H1 (cell line): ENCODE measurements at regions not wholly inside any gene's neighbourhood (a gene's known extent, or its start where the extent isn't known, plus 50 kb on each side); places are given as distances from the start of the nearest gene placed in this dataset.

Experiments
- CTCF ChIA-PET: fragments of 300-600 bp; sonication (Branson Sonifier 250); formaldehyde crosslinking; loops from one replicate; lab custom pipeline; 2021; ENCODE audit not compliant: partially characterized antibody; lab: Charles Lee
- POLR2A ChIA-PET: fragments of 300-600 bp; sonication (Branson Sonifier 250); formaldehyde crosslinking; loops from one replicate; lab custom pipeline; 2021; ENCODE audit warnings: inconsistent platforms; ENCODE audit not compliant: partially characterized antibody; lab: Charles Lee
- DNase-seq, 2 experiments: peaks; one replicate each; pipeline versions ENCODE4 v3.0.0 to v3.0.0-alpha.2; 2010 to 2022; ENCODE audit warnings: low spot score in 2 of 2, low read depth in 1 of 2, mixed read lengths in 1 of 2
- FAIRE-seq: peaks from 2 replicates; lab custom pipeline; 2011; peaks lifted over from hg19 to GRCh38; lab: Jason Lieb, UNC
- H2AFZ ChIP-seq: 2 replicates; pipeline ENCODE4 v1.8.1; 2012; ENCODE audit warnings: low read length, inconsistent platforms
- H2AK5ac ChIP-seq: 2 replicates; pipeline ENCODE4 v1.6.1; 2013; ENCODE audit warnings: low read depth, low read length
- H2BK120ac ChIP-seq: replicated peaks from 2 replicates; pipeline ENCODE3; 2013; ENCODE audit warnings: low read depth, low read length, inconsistent platforms
- H2BK12ac ChIP-seq: 2 replicates; pipeline ENCODE4 v1.6.1; 2013; ENCODE audit warnings: low read depth, low read length
- H2BK15ac ChIP-seq: 2 replicates; pipeline ENCODE4 v1.6.1; 2013; ENCODE audit warnings: low read length
- H2BK20ac ChIP-seq: 2 replicates; pipeline ENCODE4 v1.6.1; 2013; ENCODE audit warnings: low read length
- H2BK5ac ChIP-seq: 2 replicates; pipeline ENCODE4 v1.6.1; 2013; ENCODE audit warnings: low read depth, low read length
- H3K14ac ChIP-seq: 2 replicates; pipeline ENCODE4 v1.6.1; 2013; ENCODE audit warnings: inconsistent platforms; ENCODE audit not compliant: insufficient read length
- H3K18ac ChIP-seq: 2 replicates; pipeline ENCODE4 v1.6.1; 2013; ENCODE audit warnings: low read length; ENCODE audit errors: extremely low read depth
- H3K23ac ChIP-seq: 2 replicates; pipeline ENCODE4 v1.6.1; 2013; ENCODE audit warnings: inconsistent platforms; ENCODE audit not compliant: insufficient read length
- H3K23me2 ChIP-seq: 2 replicates; pipeline ENCODE4 v1.6.1; 2013; ENCODE audit warnings: low read depth, low read length
- H3K27ac ChIP-seq: 2 replicates; pipeline ENCODE4 v1.6.1; 2011; ENCODE audit warnings: low read depth, low read length, inconsistent platforms
- H3K27me3 ChIP-seq, 4 experiments: replicated peaks in 1 of 4; 1 replicate in 1 of 4; 2 replicates in 3 of 4; pipeline versions ENCODE4 v1.6.1 to v1.8.1; 2011 to 2013; ENCODE audit warnings: low read length in 3 of 4, mild to moderate bottlenecking in 3 of 4, inconsistent platforms in 2 of 4, mixed read lengths in 2 of 4, moderate library complexity in 1 of 4; ENCODE audit not compliant: control insufficient read depth in 3 of 4, insufficient read depth in 3 of 4; ENCODE audit errors: extremely low read depth in 1 of 4
- H3K36me3 ChIP-seq, 4 experiments: 2 replicates each; pipeline versions ENCODE4 v1.6.1 to v1.8.1; 2011 to 2013; ENCODE audit warnings: mild to moderate bottlenecking in 4 of 4, low read length in 3 of 4, moderate library complexity in 2 of 4, control low read depth in 1 of 4, inconsistent platforms in 1 of 4; ENCODE audit not compliant: insufficient read depth in 4 of 4, control insufficient read depth in 2 of 4
- H3K4ac ChIP-seq: replicated peaks from 2 replicates; pipeline ENCODE3; 2013; ENCODE audit warnings: low read length, low read depth, mixed read lengths, inconsistent platforms; ENCODE audit not compliant: insufficient read length
- H3K4me1 ChIP-seq, 4 experiments: replicated peaks in 1 of 4; 1 replicate in 1 of 4; 2 replicates in 3 of 4; pipeline versions ENCODE4 v1.6.1 to v1.8.1; 2011 to 2013; ENCODE audit warnings: low read length in 3 of 4, inconsistent platforms in 2 of 4, mixed read lengths in 1 of 4; ENCODE audit not compliant: insufficient read depth in 4 of 4, control insufficient read depth in 3 of 4
- H3K4me2 ChIP-seq, 2 experiments: 2 replicates each; pipeline versions ENCODE4 v1.6.1 to v1.8.1; 2011 to 2013; ENCODE audit warnings: low read depth in 2 of 2, low read length in 2 of 2, control low read depth in 1 of 2, inconsistent platforms in 1 of 2, mild to moderate bottlenecking in 1 of 2; ENCODE audit not compliant: insufficient read depth in 1 of 2
- H3K4me3 ChIP-seq, 4 experiments: fragments of 200-600, 300-600 bp in 1 of 4; sonication (generic), shearing (Covaris generic), sonication (Bioruptor Twin) in 1 of 4; 2 replicates each; pipeline versions ENCODE4 v1.5.1 to v1.8.1; 2011 to 2016; ENCODE audit warnings: low read length in 4 of 4, low read depth in 3 of 4, control low read depth in 2 of 4, inconsistent platforms in 2 of 4, mild to moderate bottlenecking in 2 of 4, mixed read lengths in 1 of 4, moderate library complexity in 1 of 4; ENCODE audit not compliant: insufficient read depth in 2 of 4; ENCODE audit errors: extremely low read depth in 1 of 4
- H3K56ac ChIP-seq: replicated peaks from 2 replicates; pipeline ENCODE3; 2013; ENCODE audit warnings: low read depth, mild to moderate bottlenecking, mixed read lengths, low read length, inconsistent platforms; ENCODE audit not compliant: insufficient read length
- H3K79me1 ChIP-seq: 2 replicates; pipeline ENCODE4 v1.6.1; 2013; ENCODE audit warnings: low read depth, low read length, control low read depth
- H3K79me2 ChIP-seq, 2 experiments: 2 replicates each; pipeline versions ENCODE4 v1.6.1 to v1.8.1; 2012 to 2013; ENCODE audit warnings: low read length in 2 of 2, mild to moderate bottlenecking in 2 of 2, inconsistent platforms in 1 of 2; ENCODE audit not compliant: insufficient read depth in 2 of 2, control insufficient read depth in 1 of 2
- H3K9ac ChIP-seq, 4 experiments: replicated peaks in 1 of 4; 1 replicate in 1 of 4; 2 replicates in 3 of 4; pipeline versions ENCODE4 v1.6.1 to v1.8.1; 2011 to 2013; ENCODE audit warnings: low read depth in 3 of 4, low read length in 3 of 4, control low read depth in 2 of 4, mild to moderate bottlenecking in 2 of 4, moderate library complexity in 2 of 4, inconsistent platforms in 1 of 4; ENCODE audit errors: extremely low read depth in 1 of 4
- H3K9me3 ChIP-seq, 2 experiments: 2 replicates each; pipeline versions ENCODE4 v1.6.1 to v1.8.1; 2012 to 2013; ENCODE audit warnings: mild to moderate bottlenecking in 2 of 2, moderate library complexity in 2 of 2, control low read depth in 1 of 2, inconsistent platforms in 1 of 2, low read depth in 1 of 2, low read length in 1 of 2, mixed read lengths in 1 of 2; ENCODE audit not compliant: insufficient read depth in 2 of 2
- H4K20me1 ChIP-seq, 2 experiments: replicated peaks in 1 of 2; 2 replicates each; pipeline versions ENCODE3 to v1.8.1; 2011 to 2013; ENCODE audit warnings: inconsistent platforms in 2 of 2, low read length in 2 of 2, mild to moderate bottlenecking in 1 of 2; ENCODE audit not compliant: insufficient read depth in 2 of 2, control insufficient read depth in 1 of 2
- H4K5ac ChIP-seq: 2 replicates; pipeline ENCODE4 v1.6.1; 2013; ENCODE audit warnings: low read length, low read depth, mixed read lengths, inconsistent platforms; ENCODE audit not compliant: insufficient read length
- H4K8ac ChIP-seq: 2 replicates; pipeline ENCODE4 v1.8.0; 2013; ENCODE audit warnings: mild to moderate bottlenecking, moderate library complexity, low read length, inconsistent platforms; ENCODE audit not compliant: insufficient read depth; ENCODE audit errors: extremely low read depth
- H4K91ac ChIP-seq: replicated peaks from 2 replicates; pipeline ENCODE3; 2013; ENCODE audit warnings: low read length, mixed read lengths, inconsistent platforms; ENCODE audit not compliant: insufficient read length
- ASH2L ChIP-seq: fragments of 200-600, 300-600 bp; sonication (generic); IDR thresholded peaks from one replicate; pipeline ENCODE4 v1.7.1; 2017; ENCODE audit warnings: low read length
- CBX5 ChIP-seq: fragments of 300-800, 300-1000 bp; sonication (generic); IDR thresholded peaks from 2 replicates; pipeline ENCODE4 v1.7.1; 2016; ENCODE audit warnings: antibody characterized with exemption, low read length, low read depth
- CBX8 ChIP-seq: fragments of 300-800, 300-1000 bp; sonication (generic); IDR thresholded peaks from 2 replicates; pipeline ENCODE4 v1.7.1; 2016; ENCODE audit warnings: low read depth, low read length, borderline replicate concordance
- GTF2F1 ChIP-seq: IDR thresholded peaks from 2 replicates; pipeline ENCODE4 v1.6.1; 2012; ENCODE audit warnings: low read depth, low read length, improper control_type of control experiment, borderline replicate concordance
- HDAC2 ChIP-seq, 2 experiments: fragments of 300-600 bp in 1 of 2; sonication (generic) in 1 of 2; IDR thresholded peaks; 2 replicates each; pipeline ENCODE4 v1.6.1; 2011 to 2012; ENCODE audit warnings: low read depth in 2 of 2, low read length in 2 of 2, mild to moderate bottlenecking in 2 of 2, moderate library complexity in 2 of 2, borderline replicate concordance in 1 of 2, inconsistent platforms in 1 of 2
- JUN ChIP-seq: IDR thresholded peaks from 2 replicates; pipeline ENCODE4 v1.6.1; 2011; ENCODE audit warnings: low read depth, mild to moderate bottlenecking, improper control_type of control experiment, low read length
- JUND ChIP-seq: IDR thresholded peaks from 2 replicates; pipeline ENCODE4 v1.6.1; 2011; ENCODE audit warnings: mild to moderate bottlenecking, improper control_type of control experiment, low read length
- MAFK ChIP-seq: IDR thresholded peaks from 2 replicates; pipeline ENCODE4 v1.6.1; 2012; ENCODE audit warnings: low read depth, mild to moderate bottlenecking, improper control_type of control experiment, low read length
- POLR2A ChIP-seq, 2 experiments: IDR thresholded peaks; 1 replicate in 1 of 2; 2 replicates in 1 of 2; pipeline ENCODE4 v1.6.1; 2011; ENCODE audit warnings: low read depth in 2 of 2, low read length in 2 of 2, mild to moderate bottlenecking in 2 of 2; ENCODE audit errors: control extremely low read depth in 1 of 2
- POU5F1 ChIP-seq: IDR thresholded peaks from 2 replicates; pipeline ENCODE4 v1.6.1; 2011; ENCODE audit warnings: low read depth, mild to moderate bottlenecking, low read length, moderate library complexity
- TAF1 ChIP-seq: IDR thresholded peaks from 2 replicates; pipeline ENCODE4 v1.6.1; 2011; ENCODE audit warnings: mild to moderate bottlenecking, low read depth, low read length
- TBP ChIP-seq: IDR thresholded peaks from 2 replicates; pipeline ENCODE4 v1.6.1; 2011; ENCODE audit warnings: low read depth, low read length, improper control_type of control experiment
- WGBS, 2 experiments: shearing (Covaris generic) in 1 of 2; methylation state at CpG; one replicate each; pipeline versions ENCODE4 v1.1.6 to v1.1.7; 2013 to 2015; ENCODE audit warnings: low lambda C conversion rate in 2 of 2, mixed read lengths in 2 of 2, inconsistent platforms in 1 of 2, low coverage in 1 of 2, missing lambda C conversion rate in 1 of 2; ENCODE audit not compliant: insufficient replicate concordance in 2 of 2, insufficient coverage in 1 of 2, insufficient read length in 1 of 2; ENCODE audit errors: extremely low coverage in 1 of 2, missing lambda C conversion rate in 1 of 2; 5-methylcytosine and 5-hydroxymethylcytosine counted together
- TF ChIP-seq, protein P1 (sequence below): IDR thresholded peaks from 2 replicates; pipeline ENCODE4 v1.6.1; 2012; ENCODE audit warnings: inconsistent platforms

DNA sequence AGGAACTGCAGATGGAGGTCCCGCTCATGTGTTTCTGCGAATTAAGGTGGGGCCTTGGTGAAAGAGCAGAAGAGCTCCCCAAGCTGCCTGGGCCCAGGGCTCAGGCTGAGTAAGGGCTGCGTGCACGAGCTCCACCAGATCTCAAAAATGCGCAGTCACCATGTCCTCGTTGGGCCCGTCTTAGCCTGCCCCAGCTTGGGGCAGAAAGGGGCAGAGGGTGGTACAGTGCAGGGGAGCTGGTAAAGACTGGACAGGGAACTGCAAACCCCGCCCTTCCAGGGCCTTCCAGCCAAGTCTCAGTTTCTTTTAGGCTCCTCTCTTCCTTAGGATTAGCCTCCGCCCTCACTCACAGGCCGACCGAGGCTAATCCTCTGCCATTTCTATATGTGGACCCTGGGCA is 101.6 kb downstream of the FOXF2 start:
- no peak overlapping the region for H2AFZ ChIP-seq
- no peak overlapping the region for H2BK12ac ChIP-seq
- no peak overlapping the region for H2BK5ac ChIP-seq
- DNase-seq (no peak), FAIRE-seq (no peak)
- no peak overlapping the region for H3K18ac ChIP-seq
- H2BK120ac ChIP-seq = no peak overlapping the region
- H3K27ac ChIP-seq = no peak overlapping the region
- H3K9ac ChIP-seq = no peak overlapping the region
- no peaks in the 10 kb centered on the region for H3K27me3 ChIP-seq
- no peak overlapping the region for H3K56ac ChIP-seq
- H3K79me1 ChIP-seq = no peaks in the 10 kb centered on the region
- no peak overlapping the region for H2BK15ac ChIP-seq
- no peaks in the 10 kb centered on the region for H3K36me3 ChIP-seq
- ChIA-PET POLR2A (no interaction called here), CTCF (interaction anchor here (0.9 to 1.3 kb wide), 5 partner anchors 9 to 68 kb away, joined by 3 to 6 read pairs (median 5); no protein-coding TSS in a partner anchor)
- no peaks in the 10 kb centered on the region for H3K79me2 ChIP-seq
- peaks cover 4 to 6% of the 10 kb centered on the region in 2 experiments; a peak in 3 of 4 replicates for H3K9me3 ChIP-seq
- H3K4me1 ChIP-seq = no peaks in the 10 kb centered on the region; a peak in 2 of 7 replicates
- no peak overlapping the region for H3K4me2 ChIP-seq
- no peaks in the 10 kb centered on the region for H4K20me1 ChIP-seq
- no peak overlapping the region for H3K23ac ChIP-seq
- TF ChIP-seq CBX8 (no peak), TBP (no peak), TAF1 (no peak), JUN (no peak), POLR2A (IDR thresholded peaks at IDR 0.05; ENCODE audit: control extremely low read depth in 1 of 2, low read depth in 2 of 2, low read length in 2 of 2) (no peak), ASH2L (no peak), POU5F1 (no peak), CBX5 (no peak), GTF2F1 (no peak), MAFK (no peak), JUND (no peak), HDAC2 (IDR thresholded peaks at IDR 0.05; ENCODE audit: borderline replicate concordance in 1 of 2, low read depth in 2 of 2, low read length in 2 of 2) (no peak)
- TF ChIP-seq, protein P1, sequence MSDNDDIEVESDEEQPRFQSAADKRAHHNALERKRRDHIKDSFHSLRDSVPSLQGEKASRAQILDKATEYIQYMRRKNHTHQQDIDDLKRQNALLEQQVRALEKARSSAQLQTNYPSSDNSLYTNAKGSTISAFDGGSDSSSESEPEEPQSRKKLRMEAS = no peak
- no peak overlapping the region for H3K14ac ChIP-seq
- H4K5ac ChIP-seq = no peak overlapping the region
- H3K23me2 ChIP-seq = no peaks in the 10 kb centered on the region; the same call in 1 of the 2 replicates
- no peak overlapping the region for H3K4me3 ChIP-seq
- no peak overlapping the region for H2BK20ac ChIP-seq
- no peak overlapping the region for H4K91ac ChIP-seq
- H3K4ac ChIP-seq = no peak overlapping the region
- H4K8ac ChIP-seq = no peak overlapping the region
- 95% methylated on average over 11 of the region's 11 CpGs; no CpG with 5 or more reads in 1 of the 2 experiments for WGBS, 2 experiments
- no peak overlapping the region for H2AK5ac ChIP-seq
